ENCODE measurements at regions not wholly inside any gene's neighbourhood (a gene's known extent, or its start where the extent isn't known, plus 50 kb on each side); places are given as distances from the start of the nearest gene placed in this dataset.

DNA sequence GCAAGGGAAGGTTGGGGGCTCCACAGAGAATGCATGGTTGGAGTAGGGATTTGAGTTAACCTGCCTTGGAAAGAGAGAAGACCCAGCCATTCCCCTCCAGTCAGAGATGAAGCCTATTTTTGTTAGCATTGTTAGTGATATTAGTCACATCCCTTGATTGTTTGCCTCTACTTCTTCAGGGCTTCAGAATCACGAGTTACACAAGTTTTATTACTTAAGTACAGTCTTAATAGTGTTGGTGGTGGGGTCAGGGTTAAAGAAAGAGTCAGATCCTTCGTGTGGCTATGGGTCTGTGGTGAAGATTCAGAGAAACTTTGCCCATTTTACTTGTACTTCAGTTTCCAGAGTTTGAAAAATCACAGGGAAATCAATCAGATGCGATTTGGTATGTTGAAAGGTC lies 363.1 kb downstream of the LRIG3 start:
- H3K27me3 Mint-ChIP-seq, result peaks cover 4% of the 10 kb centered on the region
- intact Hi-C loops (cut with DNase I, micrococcal nuclease), result no loop called here
- no peak overlapping the region for H3K27ac Mint-ChIP-seq
- DNase-seq, result no peak
- no peaks in the 10 kb centered on the region for H3K4me1 ChIP-seq (ENCODE audit: insufficient read depth, low read length)
- TF ChIP-seq CTCF (IDR thresholded peaks at IDR 0.05), result no peak
- ChIA-PET POLR2A (no interaction called here), CTCF (no interaction called here)
- no peak for ATAC-seq (ENCODE audit: poor library complexity)
- H3K9me3 ChIP-seq (ENCODE audit: control insufficient read depth in 1 of 2, insufficient read depth in 1 of 2, low read length in 2 of 2), result no peaks in the 10 kb centered on the region
- no peak overlapping the region for H3K27ac ChIP-seq (ENCODE audit: low read depth in 1 of 2, low read length in 2 of 2)
- H3K27me3 ChIP-seq (ENCODE audit: control insufficient read depth in 1 of 2, insufficient read depth in 2 of 2, low read length in 2 of 2), result no peaks in the 10 kb centered on the region
- H3K36me3 ChIP-seq (ENCODE audit: insufficient read depth, low read length), result no peaks in the 10 kb centered on the region
- no peaks in the 10 kb centered on the region for H3K9me3 Mint-ChIP-seq
- no peak overlapping the region for H3K4me3 ChIP-seq (ENCODE audit: low read length)
- H3K4me3 Mint-ChIP-seq, result no peak overlapping the region
- H3K4me1 Mint-ChIP-seq (ENCODE audit: low read depth), result no peaks in the 10 kb centered on the region
- no peaks in the 10 kb centered on the region for H3K36me3 Mint-ChIP-seq (ENCODE audit: low read depth)

- H3K27me3 ChIP-seq (ENCODE audit: control insufficient read depth in 1 of 2, insufficient read depth in 2 of 2, low read length in 2 of 2), result no peaks in the 10 kb centered on the region
- intact Hi-C loops (cut with DNase I, micrococcal nuclease), result no loop called here
- ChIA-PET CTCF (no interaction called here), POLR2A (no interaction called here)
- TF ChIP-seq CTCF (IDR thresholded peaks at IDR 0.05), result no peak
- DNase-seq (no peak), ATAC-seq (ENCODE audit: poor library complexity) (no peak)
- no peak overlapping the region for H3K27ac ChIP-seq (ENCODE audit: low read depth in 1 of 2, low read length in 2 of 2)
- Mint-ChIP-seq H3K4me3 (no peak overlapping the region), H3K36me3 (ENCODE audit: low read depth) (no peaks in the 10 kb centered on the region), H3K27me3 (peaks cover 5% of the 10 kb centered on the region), H3K9me3 (no peaks in the 10 kb centered on the region), H3K27ac (no peak overlapping the region), H3K4me1 (ENCODE audit: low read depth) (no peaks in the 10 kb centered on the region)
- no peaks in the 10 kb centered on the region for H3K36me3 ChIP-seq (ENCODE audit: insufficient read depth, low read length)
- no peak overlapping the region for H3K4me3 ChIP-seq (ENCODE audit: low read length)
- no peaks in the 10 kb centered on the region for H3K9me3 ChIP-seq (ENCODE audit: control insufficient read depth in 1 of 2, insufficient read depth in 1 of 2, low read length in 2 of 2)
- H3K4me1 ChIP-seq (ENCODE audit: insufficient read depth, low read length), result no peaks in the 10 kb centered on the region
These were observed 362.6 kb downstream of the LRIG3 start for GRCh38 chr12:58557661-58558060.

- no peak overlapping the region for H3K4me3 ChIP-seq (ENCODE audit: low read length)
- Mint-ChIP-seq H3K27me3 (peaks cover 5% of the 10 kb centered on the region), H3K4me3 (no peak overlapping the region), H3K27ac (no peak overlapping the region), H3K36me3 (ENCODE audit: low read depth) (no peaks in the 10 kb centered on the region), H3K4me1 (ENCODE audit: low read depth) (no peaks in the 10 kb centered on the region), H3K9me3 (peaks cover 2% of the 10 kb centered on the region)
- POLR2A ChIA-PET, result no interaction called here
- no peak for DNase-seq
- intact Hi-C loops (cut with DNase I, micrococcal nuclease), result no loop called here
- no peaks in the 10 kb centered on the region for H3K27me3 ChIP-seq (ENCODE audit: control insufficient read depth in 1 of 2, insufficient read depth in 2 of 2, low read length in 2 of 2)
- H3K9me3 ChIP-seq (ENCODE audit: control insufficient read depth in 1 of 2, insufficient read depth in 1 of 2, low read length in 2 of 2), result no peaks in the 10 kb centered on the region
- no peak overlapping the region for H3K27ac ChIP-seq (ENCODE audit: low read depth in 1 of 2, low read length in 2 of 2)
- CTCF ChIA-PET, result no interaction called here
- no peaks in the 10 kb centered on the region for H3K36me3 ChIP-seq (ENCODE audit: insufficient read depth, low read length)
- ATAC-seq (ENCODE audit: poor library complexity), result no peak
- no peaks in the 10 kb centered on the region for H3K4me1 ChIP-seq (ENCODE audit: insufficient read depth, low read length)
- TF ChIP-seq CTCF (IDR thresholded peaks at IDR 0.05), result no peak
These were observed 356.7 kb downstream of the LRIG3 start for GRCh38 chr12:58563621-58564020.
